GM10248 (cell line): ENCODE measurements at regions not wholly inside any gene's neighbourhood (a gene's known extent, or its start where the extent isn't known, plus 50 kb on each side); places are given as distances from the start of the nearest gene placed in this dataset.

Source experiments
- CTCF ChIA-PET: fragments of 300-600 bp; sonication (Branson Sonifier 250); formaldehyde crosslinking; extraction: SDS; loops from one replicate; lab custom pipeline; 2021; ENCODE audit warnings: antibody characterized with exemption; lab: Yijun Ruan, JAX
- POLR2A ChIA-PET: fragments of 350-650 bp; sonication (Branson Sonifier 250); formaldehyde crosslinking; extraction: SDS; loops from one replicate; lab custom pipeline; 2020; ENCODE audit warnings: antibody characterized with exemption; lab: Yijun Ruan, JAX
- DNase-seq: peaks from one replicate; pipeline ENCODE4 v3.0.0; 2012; ENCODE audit errors: extremely low spot score
- TF ChIP-seq, protein P1 (sequence below): IDR thresholded peaks from 2 replicates; pipeline ENCODE4 v1.5.1; 2012; ENCODE audit warnings: mild to moderate bottlenecking, low read depth; ENCODE audit errors: extremely low read depth, missing control alignments, control extremely low read depth

DNA sequence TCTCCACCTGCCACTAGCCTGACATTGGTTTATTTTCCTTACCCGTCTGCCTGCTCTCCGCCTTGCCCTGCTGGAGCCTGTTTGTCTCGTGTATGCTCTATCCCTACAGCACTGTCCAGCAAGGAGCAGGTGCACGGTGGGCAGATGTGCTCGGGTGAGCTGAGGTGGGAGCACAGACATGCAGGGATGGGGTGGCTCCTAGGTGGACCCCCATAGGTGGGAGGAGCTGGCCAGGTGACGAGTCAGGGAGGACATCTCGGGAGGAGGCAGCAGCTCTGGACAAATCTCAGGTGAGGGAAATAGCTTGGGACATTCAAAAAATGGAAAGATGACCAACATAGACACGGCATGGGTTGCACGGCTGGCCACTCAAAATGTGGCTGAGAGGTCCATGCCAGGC, 89.2 kb upstream of the SHANK2 start:
- TF ChIP-seq, protein P1, sequence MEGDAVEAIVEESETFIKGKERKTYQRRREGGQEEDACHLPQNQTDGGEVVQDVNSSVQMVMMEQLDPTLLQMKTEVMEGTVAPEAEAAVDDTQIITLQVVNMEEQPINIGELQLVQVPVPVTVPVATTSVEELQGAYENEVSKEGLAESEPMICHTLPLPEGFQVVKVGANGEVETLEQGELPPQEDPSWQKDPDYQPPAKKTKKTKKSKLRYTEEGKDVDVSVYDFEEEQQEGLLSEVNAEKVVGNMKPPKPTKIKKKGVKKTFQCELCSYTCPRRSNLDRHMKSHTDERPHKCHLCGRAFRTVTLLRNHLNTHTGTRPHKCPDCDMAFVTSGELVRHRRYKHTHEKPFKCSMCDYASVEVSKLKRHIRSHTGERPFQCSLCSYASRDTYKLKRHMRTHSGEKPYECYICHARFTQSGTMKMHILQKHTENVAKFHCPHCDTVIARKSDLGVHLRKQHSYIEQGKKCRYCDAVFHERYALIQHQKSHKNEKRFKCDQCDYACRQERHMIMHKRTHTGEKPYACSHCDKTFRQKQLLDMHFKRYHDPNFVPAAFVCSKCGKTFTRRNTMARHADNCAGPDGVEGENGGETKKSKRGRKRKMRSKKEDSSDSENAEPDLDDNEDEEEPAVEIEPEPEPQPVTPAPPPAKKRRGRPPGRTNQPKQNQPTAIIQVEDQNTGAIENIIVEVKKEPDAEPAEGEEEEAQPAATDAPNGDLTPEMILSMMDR: no peak
- no peak for DNase-seq
- ChIA-PET CTCF (no interaction called here), POLR2A (no interaction called here)

DNA sequence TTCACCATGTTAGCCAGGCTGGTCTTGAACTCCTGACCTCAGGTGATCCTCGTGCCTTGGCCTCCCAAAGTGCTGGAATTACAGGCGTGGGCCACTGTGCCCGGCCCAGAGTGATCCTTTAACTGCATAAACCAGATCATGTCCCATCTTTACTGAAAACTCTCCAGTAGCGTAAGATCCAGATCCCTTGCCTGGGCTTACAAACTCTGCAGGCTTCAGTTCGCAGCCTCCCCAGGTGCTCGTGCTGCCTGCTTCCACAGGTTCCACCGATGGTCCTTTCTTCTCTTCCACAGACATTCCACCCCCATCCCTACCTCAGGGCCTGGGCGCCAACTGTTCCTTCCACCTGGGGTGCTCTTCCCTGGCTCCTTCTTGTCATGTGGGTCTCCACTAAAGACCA, 88.8 kb upstream of the SHANK2 start:
- ChIA-PET CTCF (no interaction called here), POLR2A (no interaction called here)
- TF ChIP-seq, protein P1: no peak
- no peak for DNase-seq

DNA sequence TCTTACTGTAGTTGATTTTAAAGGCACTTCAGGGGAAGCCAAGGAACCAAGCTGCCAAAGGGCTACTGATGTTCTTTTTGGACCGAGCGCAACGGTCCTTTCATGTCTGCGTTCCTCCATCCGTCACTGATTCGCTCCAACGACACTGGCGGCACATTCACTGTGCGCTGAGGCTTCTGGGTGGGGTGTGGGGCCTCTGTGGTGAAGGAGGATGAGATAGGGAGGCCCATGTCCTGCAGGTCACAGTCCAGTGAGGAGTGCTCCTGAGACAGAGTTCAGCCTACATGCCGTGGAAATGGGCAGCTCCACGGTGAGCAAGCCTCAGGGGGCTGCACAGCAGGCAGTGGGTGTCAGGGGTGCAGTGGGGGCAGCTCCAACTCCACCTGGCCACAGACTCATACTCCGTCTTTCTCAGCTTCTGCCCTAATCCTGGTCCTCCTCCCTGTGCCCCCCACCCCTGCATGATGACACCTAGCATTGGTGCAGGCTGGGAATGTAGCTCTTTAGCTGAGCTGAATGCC, 87.8 kb upstream of the SHANK2 start:
- TF ChIP-seq, protein P1: no peak
- ChIA-PET CTCF (no interaction called here), POLR2A (no interaction called here)
- DNase-seq: no peak

DNA sequence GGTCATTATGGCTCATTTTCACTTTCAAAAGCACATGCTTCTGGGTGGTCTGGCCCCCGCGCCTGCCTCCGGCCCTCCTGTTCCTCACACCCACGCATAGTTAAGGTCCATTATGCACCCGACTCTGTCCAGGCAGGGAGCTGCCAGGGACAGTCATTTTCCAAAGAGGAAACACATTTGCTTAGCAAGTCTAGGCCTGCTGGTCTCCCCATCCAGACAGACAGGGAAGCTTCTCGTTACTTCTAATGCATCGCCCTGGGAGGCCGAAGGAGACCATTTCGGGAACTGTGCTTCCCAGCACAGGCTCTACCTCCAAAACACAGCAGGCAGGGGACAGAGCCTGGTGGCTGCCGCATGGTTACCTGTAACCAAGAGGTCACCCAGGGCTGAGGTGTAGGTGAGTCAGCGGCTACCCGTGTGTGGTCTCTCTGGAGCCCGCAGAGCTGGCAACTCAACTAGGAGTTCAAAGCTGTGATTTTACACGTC, 87.1 kb upstream of the SHANK2 start:
- DNase-seq: no peak
- CTCF ChIA-PET: no interaction called here
- POLR2A ChIA-PET: no interaction called here
- TF ChIP-seq, protein P1: no peak

DNA sequence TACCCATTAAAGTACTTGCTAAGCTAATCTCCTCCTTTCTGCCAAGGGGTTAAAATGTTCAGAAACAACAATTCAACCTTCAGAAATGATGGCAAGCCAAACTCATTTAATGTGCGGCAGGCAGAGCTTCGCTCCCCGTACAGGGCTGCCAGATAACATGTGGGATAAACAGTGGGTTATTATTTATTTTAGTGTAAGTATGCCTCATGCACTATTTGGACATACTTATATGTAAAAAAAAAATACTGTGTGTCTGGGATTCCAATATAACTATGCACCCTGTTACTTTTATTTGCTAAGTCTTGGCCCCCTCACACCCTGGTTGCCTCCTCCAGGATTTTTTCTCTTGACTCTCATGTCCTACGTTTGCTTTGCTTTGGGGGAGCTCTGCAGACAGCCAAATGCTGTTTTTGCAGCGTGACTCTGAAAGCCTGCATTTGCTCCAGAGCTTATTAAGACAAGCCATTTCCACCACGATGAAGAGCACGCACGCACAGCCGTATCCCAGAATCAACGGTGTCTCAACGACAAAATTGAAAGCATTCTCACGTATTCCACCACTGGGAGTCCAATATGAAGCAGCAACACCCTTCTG, 86.5 kb upstream of the SHANK2 start:
- TF ChIP-seq, protein P1: no peak
- ChIA-PET POLR2A (no interaction called here), CTCF (no interaction called here)
- DNase-seq: no peak

DNA sequence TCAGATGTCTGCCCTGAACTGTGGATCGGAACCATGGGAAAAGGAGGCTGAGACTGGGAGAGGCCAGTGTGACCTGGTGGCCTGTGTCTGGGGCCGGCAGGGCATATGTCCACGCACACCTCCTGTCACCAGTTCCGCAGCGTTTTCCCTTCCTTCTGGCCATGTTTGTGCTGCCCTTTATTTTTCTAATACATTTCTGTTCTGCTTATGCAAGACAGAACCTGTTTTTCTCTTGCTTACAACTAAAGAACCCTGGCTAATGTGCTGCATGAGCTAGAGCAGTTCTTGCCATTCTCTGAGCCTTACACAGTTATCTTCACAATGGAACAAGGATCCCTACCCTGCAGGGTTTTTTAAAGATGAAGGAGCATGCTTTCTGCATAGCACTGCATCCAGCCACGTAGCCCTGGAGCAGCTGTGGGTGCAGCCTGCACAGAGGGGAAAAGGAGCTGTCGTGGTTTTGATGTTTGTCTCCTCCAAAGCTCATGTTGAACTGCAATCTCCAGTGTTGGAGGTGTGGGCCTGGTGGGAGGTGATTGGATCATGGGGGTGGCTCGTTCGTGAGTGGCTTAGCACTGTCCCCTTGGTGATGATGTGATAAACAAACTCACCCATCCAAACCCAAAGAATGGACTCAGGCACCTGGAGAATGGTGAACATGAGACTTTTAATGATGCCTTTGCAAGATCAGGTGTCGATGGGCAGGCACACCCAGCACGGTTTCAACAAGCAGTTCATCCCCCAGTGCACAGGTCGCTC, 84.8 kb upstream of the SHANK2 start:
- CTCF ChIA-PET: interaction anchor here (0.6 kb wide), 1 partner anchor 9 kb away, joined by 3 read pairs; no protein-coding TSS in a partner anchor
- TF ChIP-seq, protein P1: no peak
- POLR2A ChIA-PET: no interaction called here
- DNase-seq: no peak
